Right lobe of liver (tissue), 6 donors: ENCODE measurements at regions not wholly inside any gene's neighbourhood (a gene's known extent, or its start where the extent isn't known, plus 50 kb on each side); places are given as distances from the start of the nearest gene placed in this dataset.

Experiments
- ATAC-seq, 4 donors: fragments of 200-7000 bp; cut with Tn5 transposase; one replicate each; pipeline ENCODE4 v1.9.1; 2020; ENCODE audit warnings: mild to moderate bottlenecking in 4 of 4, moderate library complexity in 4 of 4
- DNase-seq, 3 donors: peaks; one replicate each; pipeline ENCODE4 v3.0.0-alpha.2; 2020
- H3K27ac ChIP-seq, 3 donors: fragments of 200-600 bp; one replicate each; pipeline ENCODE4 v1.8.0; 2022
- H3K27me3 ChIP-seq, 2 donors: fragments of 200-600 bp; one replicate each; pipeline ENCODE4 v1.8.0; 2022
- H3K36me3 ChIP-seq, 4 donors: fragments of 200-600 bp; sonication (generic) in 1 of 4; one replicate each; pipeline versions ENCODE4 v1.5.1 to v1.8.0; 2017 to 2022; ENCODE audit warnings: control low read depth in 1 of 4
- H3K4me1 ChIP-seq, 4 donors: fragments of 200-600 bp; sonication (generic) in 1 of 4; one replicate each; pipeline versions ENCODE4 v1.5.1 to v1.8.0; 2017 to 2022; ENCODE audit warnings: control low read depth in 1 of 4
- H3K4me3 ChIP-seq, 3 donors: fragments of 200-600 bp; one replicate each; pipeline ENCODE4 v1.8.0; 2022
- H3K9me3 ChIP-seq, 4 donors: fragments of 200-600 bp; sonication (generic) in 1 of 4; one replicate each; pipeline versions ENCODE4 v1.5.1 to v1.8.0; 2017 to 2022; ENCODE audit warnings: control low read depth in 1 of 4
- POLR2A ChIP-seq: fragments of 450-650 bp; IDR thresholded peaks from one replicate; pipeline ENCODE4 v1.6.1; 2017; ENCODE audit warnings: antibody characterized with exemption, mild to moderate bottlenecking
- WGBS: methylation state at CpG from one replicate; pipeline ENCODE4 v1.1.6; 2018; ENCODE audit warnings: low coverage, low lambda C conversion rate; ENCODE audit not compliant: insufficient coverage; ENCODE audit errors: missing lambda C conversion rate; 5-methylcytosine and 5-hydroxymethylcytosine counted together
- intact Hi-C, 2 donors: fragments of 100-400 bp; cut with DNase I; formaldehyde crosslinking; loops; one replicate each; pipeline versions ENCODE4 v1.11.2 to v1.14.1; 2022
- TF ChIP-seq, protein P1 (sequence below), 4 donors: fragments of 200-600 bp in 3 of 4; fragments of 450-650 bp in 1 of 4; IDR thresholded peaks; one replicate each; pipeline versions ENCODE4 v1.5.1 to v1.8.0; 2016 to 2022; ENCODE audit warnings: antibody characterized with exemption in 4 of 4, mild to moderate bottlenecking in 2 of 4
- donor health status: DM: no; HTN: yes; CAD: no.
- donor health status: DM: no; HTN: no; CAD: no.
- donor health status: DM: no; HTN: no; CAD: no.
- donor health status: DM: no; HTN: yes; CAD: no.
- donor health status: DM: no; HTN: yes; CAD: no.

DNA sequence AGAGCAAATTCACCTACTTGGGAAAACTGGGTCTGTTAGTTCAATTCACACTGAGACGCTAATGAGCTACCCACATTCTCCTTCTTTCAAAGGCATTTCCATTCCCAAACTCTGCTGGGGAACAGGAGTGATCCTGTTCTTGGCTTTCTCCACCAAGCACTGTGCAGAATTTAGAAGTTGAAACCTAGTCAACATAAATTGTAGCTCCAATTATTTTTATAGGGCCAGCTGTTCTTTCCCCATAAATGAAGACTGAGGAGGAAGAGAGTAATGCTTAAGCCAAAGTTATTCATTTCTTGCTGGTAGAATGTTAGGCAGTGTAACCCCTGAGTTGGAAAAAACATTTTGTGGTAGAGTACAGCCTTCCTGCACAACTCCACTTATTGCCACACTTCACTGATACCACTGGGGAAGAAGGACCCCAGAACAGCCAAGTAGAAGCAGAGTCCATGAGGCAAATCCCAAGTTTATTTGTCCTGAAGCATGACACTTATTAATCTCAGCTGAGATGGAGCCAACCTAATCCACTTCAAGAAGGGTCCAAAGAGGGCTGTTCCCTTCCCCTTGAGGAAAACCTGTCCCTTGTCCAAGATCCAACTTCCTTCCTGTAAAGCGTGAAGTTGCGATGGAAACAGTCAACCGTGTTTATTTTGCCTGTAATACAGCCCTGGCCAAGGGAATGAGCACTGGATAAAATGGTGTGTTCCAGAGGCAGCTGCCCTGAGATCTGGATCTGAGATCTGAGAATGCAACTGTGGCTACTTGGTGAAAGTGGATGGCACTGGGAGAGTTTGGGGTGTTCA is 151.8 kb downstream of the TBX5 start:
- Histone ChIP-seq H3K27ac (no peak overlapping the region), H3K4me3 (no peak overlapping the region), H3K9me3 (no peaks in the 10 kb centered on the region), H3K27me3 (no peaks in the 10 kb centered on the region), H3K36me3 (no peaks in the 10 kb centered on the region), H3K4me1 (no peaks in the 10 kb centered on the region)
- DNase-seq: no peak
- intact Hi-C loops: no loop called here
- no peak for TF ChIP-seq POLR2A
- TF ChIP-seq, protein P1, sequence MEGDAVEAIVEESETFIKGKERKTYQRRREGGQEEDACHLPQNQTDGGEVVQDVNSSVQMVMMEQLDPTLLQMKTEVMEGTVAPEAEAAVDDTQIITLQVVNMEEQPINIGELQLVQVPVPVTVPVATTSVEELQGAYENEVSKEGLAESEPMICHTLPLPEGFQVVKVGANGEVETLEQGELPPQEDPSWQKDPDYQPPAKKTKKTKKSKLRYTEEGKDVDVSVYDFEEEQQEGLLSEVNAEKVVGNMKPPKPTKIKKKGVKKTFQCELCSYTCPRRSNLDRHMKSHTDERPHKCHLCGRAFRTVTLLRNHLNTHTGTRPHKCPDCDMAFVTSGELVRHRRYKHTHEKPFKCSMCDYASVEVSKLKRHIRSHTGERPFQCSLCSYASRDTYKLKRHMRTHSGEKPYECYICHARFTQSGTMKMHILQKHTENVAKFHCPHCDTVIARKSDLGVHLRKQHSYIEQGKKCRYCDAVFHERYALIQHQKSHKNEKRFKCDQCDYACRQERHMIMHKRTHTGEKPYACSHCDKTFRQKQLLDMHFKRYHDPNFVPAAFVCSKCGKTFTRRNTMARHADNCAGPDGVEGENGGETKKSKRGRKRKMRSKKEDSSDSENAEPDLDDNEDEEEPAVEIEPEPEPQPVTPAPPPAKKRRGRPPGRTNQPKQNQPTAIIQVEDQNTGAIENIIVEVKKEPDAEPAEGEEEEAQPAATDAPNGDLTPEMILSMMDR (IDR thresholded peaks at IDR 0.05): no peak
- no peak for ATAC-seq
- WGBS: 71% methylated on average over 4 of the region's 4 CpGs

DNA sequence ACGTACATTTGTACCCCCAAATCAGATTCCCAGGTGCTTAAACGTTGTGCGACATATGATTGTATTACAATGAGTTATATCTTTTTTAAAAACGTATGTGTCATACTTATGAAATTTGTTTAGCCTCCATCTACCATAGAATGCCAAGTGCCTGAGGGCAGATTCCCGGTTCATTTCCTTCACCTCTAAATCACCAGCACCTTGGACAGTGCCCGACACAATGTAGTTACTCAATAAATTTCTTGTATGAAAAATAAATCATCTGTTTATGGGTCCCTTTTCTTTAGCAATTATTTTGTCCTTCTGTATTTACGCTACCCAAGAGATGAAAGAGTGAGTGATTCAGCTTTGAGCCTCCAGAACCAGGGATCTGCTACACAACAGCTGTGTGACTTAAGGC is 157.4 kb downstream of the TBX5 start:
- WGBS: 54% methylated on average over 6 of the region's 7 CpGs
- Histone ChIP-seq H3K27ac (no peak overlapping the region), H3K4me1 (no peaks in the 10 kb centered on the region), H3K36me3 (no peaks in the 10 kb centered on the region), H3K27me3 (no peaks in the 10 kb centered on the region), H3K4me3 (no peak overlapping the region), H3K9me3 (no peaks in the 10 kb centered on the region)
- intact Hi-C loops: no loop called here
- no peak for ATAC-seq
- no peak for DNase-seq
- TF ChIP-seq, protein P1 (IDR thresholded peaks at IDR 0.05): no peak
- no peak for TF ChIP-seq POLR2A

DNA sequence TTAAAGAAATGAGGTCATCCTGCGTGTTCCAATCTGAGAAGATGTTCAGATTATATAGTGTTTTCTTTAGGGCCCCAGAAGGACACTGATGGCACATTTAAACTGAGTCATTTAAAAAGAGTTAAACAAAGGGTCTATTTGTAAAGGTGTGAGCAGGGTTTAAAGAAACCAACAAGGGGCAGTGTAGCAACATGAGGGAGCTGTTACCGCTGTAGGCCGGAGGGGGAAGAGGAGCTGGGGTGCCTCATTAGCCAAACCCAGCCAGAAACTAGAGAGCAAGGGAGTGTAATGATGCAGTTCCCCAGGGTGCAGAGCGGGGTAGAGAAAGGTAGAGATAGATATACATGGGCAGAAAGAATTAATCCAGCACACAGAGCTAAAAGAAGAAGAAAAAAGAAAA is 160.4 kb downstream of the TBX5 start:
- no peak for TF ChIP-seq POLR2A
- TF ChIP-seq, protein P1 (IDR thresholded peaks at IDR 0.05): no peak
- Histone ChIP-seq H3K27ac (no peak overlapping the region), H3K9me3 (no peaks in the 10 kb centered on the region), H3K4me3 (no peak overlapping the region), H3K27me3 (no peaks in the 10 kb centered on the region), H3K4me1 (no peaks in the 10 kb centered on the region), H3K36me3 (no peaks in the 10 kb centered on the region)
- no peak for ATAC-seq
- intact Hi-C loops: no loop called here
- 13% methylated on average over 4 of the region's 4 CpGs for WGBS
- no peak for DNase-seq

DNA sequence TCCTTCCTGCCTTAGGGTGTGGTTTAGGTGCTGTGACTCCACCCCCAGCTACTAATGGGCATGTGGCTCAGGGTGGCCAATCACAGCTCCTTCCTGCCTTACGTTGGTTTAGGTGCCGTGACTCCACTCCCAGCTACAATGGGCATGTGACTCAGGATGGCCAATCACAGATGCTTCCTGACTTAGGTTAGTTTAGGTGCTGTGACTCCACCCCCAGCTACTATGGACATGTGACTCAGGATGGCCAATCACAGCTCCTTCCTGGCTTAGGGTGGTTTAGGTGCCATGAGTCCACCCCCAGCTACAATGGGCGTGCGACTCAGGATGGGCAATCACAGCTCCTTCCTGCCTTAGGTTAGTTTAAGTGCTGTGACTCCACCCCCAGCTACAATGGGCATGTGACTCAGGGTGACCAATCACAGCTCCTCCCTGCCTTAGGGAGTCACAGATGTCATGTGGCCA is 163.9 kb downstream of the TBX5 start:
- Histone ChIP-seq H3K27me3 (no peaks in the 10 kb centered on the region), H3K36me3 (no peaks in the 10 kb centered on the region), H3K9me3 (no peaks in the 10 kb centered on the region), H3K4me1 (no peaks in the 10 kb centered on the region), H3K27ac (no peak overlapping the region), H3K4me3 (no peak overlapping the region)
- DNase-seq (no peak), ATAC-seq (no peak)
- TF ChIP-seq, protein P1 (IDR thresholded peaks at IDR 0.05): no peak
- no peak for TF ChIP-seq POLR2A
- 67% methylated on average over 1 of the region's 4 CpGs for WGBS
- intact Hi-C loops: no loop called here
